ENCODE measurements at regions not wholly inside any gene's neighbourhood (a gene's known extent, or its start where the extent isn't known, plus 50 kb on each side); places are given as distances from the start of the nearest gene placed in this dataset.
"Not testable (repeated sequence)": the region's sequence is repeated elsewhere in the genome, so short reads cannot be mapped to it uniquely, and the experiment has no call there.

DNA sequence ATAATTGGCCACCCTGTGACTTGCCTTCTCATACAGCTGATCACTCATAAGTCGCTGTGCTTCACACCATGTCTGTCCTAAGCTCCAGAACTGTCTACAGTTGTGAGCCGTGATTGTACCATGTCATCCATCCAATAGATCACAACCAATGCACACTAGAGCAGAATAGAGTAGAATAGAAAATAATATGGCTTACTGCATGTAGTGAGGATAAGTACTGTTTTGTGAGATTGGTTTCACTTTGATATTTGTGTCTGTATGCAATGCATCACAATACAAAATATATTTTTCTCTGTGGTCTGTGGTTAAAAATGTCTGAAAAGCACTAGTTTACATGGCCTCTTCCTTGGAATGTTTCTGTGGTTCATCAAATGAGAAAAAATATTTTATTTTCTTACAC, 237.6 kb upstream of the PRKD1 start:
- DNase-seq, result no peak

DNA sequence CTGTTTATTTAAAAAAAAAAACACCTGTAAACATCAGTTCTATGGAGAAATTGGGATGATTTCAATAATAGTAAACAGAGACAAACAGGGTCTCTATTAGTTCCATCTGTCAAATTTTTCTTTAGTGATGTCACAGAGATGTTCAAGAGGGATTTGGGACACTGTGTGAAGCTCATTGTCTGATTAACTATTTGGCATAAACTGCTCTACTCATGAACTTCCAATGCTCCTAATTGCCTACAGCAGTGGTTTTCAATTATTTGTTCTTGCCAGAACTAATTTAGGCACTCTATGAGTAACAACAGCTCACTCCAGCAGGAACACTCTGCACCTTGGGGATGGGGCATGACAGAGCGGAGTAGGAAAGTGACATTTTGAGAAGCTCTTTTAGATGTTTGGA, 250.1 kb upstream of the PRKD1 start:
- no peak for DNase-seq

DNA sequence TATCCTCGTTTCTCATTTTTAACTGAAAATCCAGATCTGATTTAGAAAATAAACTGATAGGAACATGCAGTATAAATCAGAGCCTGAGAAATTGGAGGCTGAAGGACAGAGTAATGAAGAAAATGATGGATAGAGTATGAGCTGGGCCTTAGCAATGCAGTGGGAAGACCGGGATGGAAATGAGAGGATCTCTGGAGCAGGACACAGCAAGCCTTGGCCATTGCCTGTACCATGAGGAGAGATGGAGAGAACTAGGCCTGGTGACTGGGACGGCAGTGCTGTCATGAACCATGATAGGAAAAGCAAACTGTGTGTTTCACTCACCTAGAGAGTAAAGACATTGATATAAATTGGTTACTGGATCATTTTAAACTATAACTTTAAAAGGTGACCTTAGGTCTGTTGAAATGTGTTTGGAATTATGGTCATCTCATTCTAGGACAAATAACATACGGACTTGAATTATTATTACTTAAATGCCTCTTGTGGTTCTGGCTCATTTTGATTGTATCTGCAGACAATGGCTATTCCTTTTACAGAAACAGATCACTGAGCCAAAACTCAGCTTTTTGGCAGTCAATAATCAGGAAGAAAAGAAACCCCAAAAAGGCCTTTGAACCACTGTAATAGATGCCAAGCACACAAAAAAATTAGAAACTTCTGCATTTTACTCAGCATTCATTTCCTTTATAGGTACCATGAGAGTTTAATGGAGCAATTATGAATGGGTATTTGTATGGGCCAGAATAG, 251.9 kb upstream of the PRKD1 start:
- no peak for DNase-seq

DNA sequence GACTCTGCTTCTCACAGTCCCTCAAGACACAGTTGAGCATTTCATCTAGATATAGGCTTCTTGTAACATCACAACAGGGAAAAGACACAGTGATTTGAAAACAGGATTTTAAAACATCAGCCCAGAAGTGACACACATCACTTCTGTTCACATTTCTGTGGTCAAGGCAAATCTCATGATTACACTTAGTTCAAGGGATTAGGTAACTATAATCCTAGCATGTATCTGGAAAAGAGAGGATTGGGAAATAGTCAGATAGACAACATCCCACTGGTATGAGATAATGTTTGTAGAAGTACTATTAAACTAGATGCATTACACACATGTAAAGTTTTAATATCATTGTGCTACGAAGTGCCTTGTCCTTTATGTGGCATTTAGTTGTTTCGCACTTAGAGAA, 252.6 kb upstream of the PRKD1 start:
- no peak for DNase-seq

DNA sequence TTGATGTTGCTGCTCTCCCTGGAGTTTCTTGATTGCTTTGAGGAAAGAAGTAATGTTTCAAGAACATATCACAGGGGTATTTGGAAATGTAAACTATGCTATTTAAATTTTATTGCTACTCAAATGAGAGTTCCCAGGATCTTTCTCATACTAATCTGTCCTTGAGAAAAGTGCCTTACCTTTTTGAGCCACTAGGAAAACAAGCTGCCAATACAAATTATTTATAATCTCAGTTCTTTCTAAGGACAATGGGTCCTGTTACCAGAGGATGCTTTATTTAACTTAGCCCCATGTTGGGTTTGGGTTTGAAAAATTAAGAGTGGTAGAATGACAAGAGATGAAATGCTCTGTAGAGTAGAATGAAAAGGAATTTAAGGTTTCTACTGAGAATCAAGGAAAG, 258.2 kb upstream of the PRKD1 start:
- no peak for DNase-seq

DNA sequence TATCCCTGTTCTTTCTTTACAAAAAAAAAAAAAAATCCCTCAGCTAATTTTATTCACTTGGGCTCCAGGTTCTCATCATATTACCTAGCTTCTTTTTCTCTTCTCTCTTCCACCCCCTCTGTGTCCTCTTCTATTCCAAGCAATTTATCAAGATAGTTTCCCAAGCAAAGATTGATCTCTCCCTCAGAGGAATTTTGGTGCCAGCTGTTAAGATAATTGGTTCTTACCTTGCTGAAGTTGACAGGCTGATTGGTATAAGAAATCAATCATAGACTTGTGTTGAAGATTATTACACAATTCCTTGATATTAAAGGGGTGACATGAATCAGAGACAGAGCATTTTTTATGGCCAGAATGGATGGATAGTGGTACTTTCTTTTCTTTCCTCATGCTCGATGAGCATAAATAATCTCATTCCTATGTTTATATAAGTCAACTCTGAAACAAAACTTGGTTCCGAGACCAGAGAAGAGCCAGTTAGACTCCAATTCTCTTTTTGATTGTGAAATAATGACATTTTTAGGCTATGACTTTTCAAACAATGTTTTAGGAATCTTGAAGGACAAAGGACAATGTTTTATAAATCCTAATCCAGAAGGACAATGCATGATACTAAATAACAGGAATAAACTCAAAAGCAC, 264.1 kb upstream of the PRKD1 start:
- DNase-seq, result no peak

DNA sequence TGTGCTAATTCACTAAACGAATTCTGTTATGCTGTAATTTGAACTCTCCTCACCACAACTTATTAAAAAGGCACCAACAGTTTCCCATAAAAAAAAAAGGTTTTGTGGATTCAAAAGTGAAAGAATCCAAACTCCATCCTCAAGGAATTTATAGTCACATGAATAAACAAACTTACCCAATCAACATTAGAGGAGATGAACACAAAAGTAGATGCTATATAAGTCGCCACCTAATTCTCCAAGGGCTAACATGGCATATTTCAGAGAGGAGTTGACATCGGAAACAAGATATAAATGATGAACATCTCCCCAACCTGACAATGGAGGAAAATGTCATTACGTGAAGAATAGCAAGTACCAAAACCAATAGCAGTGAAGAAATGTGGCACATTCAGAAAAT, 265.5 kb upstream of the PRKD1 start:
- DNase-seq, result no peak

DNA sequence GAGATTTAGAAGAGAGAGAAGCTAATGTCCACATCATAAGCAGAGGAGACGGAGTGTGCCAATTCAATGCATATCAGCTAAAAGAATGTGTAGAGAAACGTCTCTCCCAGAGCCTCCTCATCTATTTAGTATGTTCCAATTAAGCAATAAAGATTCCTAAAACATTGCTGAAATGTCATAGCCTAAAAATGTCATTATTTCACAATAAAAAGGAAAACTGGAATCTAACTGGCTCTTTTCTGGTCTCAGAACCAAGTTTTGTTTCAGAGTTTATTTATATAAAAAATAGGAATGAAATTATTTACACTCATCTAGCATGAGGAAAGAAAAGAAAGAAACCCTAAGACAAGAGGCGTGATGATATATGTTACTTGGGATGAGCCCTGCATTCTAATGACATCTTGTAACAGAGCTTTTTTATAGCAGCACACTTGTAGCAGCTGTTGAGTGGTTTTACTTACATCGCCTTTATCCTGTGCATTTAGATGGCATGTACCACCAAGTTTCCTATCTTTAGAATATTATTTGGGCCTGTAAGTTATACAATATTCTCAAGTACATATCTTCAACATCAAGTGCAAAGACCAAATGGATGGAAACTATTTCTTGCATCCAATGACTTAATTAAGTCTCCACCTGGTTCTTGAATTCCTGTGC, 266.3 kb upstream of the PRKD1 start:
- no peak for DNase-seq

DNA sequence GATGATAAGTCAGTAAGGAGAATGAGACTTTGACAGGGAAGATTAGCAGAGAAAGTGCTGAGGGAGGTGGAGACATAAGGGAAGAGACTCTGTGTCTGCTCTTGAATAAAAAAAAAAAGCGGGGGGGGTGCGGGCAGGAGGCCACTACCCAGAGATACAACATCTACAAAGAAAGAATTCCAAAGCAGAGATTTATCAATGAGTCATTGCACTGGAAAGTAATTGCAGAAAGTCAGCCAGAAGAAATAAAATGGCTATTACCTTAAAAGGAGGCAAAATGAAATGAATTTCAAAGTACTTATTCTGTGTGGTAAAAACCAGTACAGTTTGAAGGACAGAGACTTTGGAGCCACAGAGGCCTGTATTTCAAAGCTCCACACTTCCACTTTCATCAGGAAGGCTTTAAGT, 267.1 kb upstream of the PRKD1 start:
- DNase-seq, result no peak

DNA sequence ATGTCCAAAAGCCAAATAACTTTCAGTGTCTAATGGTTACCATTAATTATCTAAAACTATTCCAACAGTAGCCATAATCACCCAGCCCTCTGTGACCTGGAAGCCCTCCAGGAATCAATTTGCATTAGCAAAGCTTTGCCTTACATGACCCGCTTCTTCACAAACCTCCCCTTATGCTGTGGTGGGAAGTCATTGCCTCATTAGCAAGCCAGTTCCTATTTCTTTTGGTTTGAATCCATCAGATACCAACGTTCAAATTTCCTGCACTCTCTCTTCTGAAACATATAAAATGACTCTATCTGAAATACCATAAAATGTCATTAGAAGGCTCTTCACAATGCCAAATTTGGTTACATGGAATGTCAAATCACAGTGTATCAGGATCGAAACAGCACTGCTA, 268.3 kb upstream of the PRKD1 start:
- DNase-seq, result no peak

DNA sequence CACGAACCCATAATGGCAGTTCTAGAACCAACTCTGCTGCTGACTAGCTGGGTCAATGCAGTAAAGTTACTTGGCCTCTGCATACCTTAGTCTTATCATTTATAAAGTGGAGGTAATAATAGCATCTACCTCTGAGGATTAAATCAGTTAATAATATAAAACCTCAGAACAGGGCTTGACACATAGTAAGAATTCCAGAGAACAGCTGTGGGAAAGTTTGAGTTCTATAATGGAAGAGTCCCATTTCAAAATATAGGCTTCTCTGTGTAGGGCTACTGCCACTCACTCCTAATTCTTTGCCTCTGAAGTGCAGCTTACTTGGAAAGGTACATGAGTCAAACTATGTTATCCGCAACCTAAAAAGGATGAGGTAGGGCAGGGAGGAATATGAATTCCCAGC, 269.2 kb upstream of the PRKD1 start:
- DNase-seq, result no peak

DNA sequence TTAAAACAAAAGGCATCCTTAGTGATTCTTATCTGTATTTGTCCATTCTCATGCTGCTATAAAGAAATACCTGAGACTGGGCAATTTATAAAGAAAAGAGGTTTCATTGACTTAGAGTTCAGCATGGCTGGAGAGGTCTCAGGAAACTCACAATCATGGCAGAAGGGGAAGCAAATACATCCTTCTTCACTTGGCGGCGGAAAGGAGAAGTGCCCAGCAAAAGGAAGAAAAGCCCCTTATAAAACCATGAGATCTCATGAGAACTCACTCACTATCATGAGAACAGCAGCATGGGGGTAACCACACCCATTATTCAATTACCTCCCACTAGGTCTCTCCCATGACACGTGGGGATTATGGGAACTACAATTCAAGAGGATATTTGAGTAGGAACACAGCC, 271.1 kb upstream of the PRKD1 start:
- DNase-seq, result not testable (repeated sequence)

DNA sequence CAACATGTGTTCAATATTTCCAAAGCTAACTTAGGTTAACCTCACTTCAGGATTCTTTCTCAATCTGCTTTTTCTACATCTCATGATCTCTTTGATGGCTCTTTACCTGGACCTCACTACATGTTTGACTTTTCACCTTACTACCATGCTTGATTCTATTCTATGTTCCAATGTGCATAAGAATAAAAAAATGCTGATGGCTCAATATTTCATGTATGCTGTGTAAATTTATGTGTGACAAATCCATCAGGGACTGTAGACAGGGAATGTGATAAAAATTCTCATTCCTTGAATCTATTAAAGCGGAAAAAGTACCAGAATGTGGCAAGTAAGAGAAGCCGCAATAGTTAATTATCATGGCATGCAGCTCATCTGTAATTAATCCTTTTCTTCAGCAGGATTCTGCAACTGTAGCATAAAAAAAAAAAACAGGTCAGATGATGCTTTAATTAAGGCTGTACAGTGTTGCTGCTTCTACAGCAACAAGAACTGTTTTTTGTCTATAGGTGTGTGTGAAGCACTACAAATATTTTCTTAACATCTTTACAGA, 276.9 kb upstream of the PRKD1 start:
- no peak for DNase-seq

DNA sequence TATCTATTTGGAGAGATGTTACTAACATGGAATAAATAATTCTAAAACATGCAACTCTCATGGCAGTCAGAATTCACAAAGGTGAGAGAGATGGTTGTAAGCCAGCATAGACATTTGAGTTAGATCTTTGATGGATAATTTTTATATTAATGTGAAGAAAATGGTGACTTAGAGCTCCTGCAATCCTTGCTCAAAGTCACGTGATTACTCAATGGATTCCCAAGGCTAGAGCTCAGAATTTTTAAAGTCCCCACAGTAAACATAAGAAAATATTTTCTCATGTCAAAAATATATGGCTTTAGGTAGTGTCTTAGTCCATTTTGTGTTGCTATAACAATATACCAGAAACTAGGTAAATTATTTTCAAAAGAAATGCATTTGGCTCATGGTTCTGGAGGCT, 281.5 kb upstream of the PRKD1 start:
- no peak for DNase-seq

DNA sequence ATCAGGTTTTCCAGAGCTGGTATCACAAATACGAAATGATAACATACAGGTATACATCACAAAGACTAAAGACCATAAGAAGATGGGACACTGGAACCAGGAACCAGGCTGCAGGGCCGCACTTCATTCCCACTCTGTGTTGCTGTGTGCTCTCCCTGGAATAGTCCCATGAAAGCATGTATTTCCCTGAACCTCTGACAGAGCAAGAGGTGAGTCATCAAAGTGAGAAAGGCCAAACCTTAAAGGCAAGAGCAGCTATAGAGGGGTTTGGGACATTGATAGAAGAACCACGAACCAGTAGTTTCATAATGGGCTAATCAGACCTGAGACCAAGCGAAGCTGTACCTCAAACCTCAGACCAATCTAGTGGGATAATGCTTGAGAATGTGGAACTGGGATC, 283.0 kb upstream of the PRKD1 start:
- no peak for DNase-seq

DNA sequence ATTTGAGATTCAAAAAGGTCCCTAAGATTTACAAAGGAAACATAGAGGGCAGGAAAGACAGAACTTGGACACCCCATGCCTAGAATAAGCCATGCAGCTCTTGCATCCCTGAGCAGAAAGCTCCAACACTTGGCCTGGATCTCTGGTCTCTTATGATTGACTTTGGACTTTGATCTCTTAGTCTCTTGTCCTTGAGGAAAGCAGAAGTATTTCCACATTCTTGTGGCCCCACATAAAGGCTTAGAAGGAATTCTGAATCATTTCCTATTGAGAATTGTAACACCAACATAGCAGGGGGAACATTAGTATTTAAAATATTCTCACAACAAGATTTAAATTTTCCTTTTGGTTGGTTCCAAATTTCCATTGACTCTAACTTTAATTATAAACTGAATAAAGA, 283.7 kb upstream of the PRKD1 start:
- DNase-seq, result no peak

DNA sequence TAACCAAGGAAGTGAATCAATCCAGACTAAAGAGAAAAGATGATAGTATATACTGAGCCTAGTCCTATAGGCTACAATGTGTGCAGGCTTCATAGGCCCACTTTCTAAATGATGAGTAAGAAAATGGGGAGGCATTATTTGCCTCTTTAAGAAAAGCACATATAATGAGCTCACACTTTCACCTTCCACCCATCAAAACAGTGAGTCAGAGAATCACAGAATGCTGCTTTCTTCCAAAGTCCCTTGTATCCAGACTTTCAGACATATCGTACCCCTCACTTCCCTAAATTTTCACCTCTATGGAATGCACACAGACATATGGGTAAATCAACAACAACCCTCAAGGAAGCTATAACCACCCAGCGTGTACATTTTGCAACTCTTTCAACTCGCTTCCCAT, 286.4 kb upstream of the PRKD1 start:
- DNase-seq, result no peak

DNA sequence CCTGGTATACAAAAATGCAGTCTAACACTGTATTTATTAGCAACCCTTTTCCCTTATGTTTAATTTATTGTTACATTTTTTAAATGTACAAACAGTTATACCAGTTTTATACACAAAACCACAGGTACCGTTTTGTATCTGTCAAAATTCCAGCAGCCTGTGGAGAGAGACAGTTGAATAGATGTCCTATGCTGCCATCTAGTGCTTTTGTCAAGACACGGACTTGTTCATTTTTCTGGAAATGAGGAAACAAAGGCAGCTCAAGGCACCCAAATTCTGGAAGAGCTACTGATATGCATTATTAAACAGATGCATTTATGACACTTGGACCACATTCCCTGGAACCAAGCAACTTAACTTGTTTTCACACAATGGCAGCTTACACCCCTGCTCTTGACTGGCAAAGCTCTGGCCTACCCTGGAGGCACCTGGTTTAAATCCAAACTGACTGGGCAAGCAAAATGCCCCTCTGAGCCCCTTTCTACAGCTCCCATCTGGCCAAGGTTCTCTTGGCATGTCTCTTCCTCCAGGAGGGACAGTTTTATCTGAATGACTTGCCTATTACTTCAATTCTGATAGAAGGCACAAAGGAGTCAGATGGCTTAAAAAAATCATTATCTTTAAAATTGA, 286.9 kb upstream of the PRKD1 start:
- DNase-seq, result no peak

DNA sequence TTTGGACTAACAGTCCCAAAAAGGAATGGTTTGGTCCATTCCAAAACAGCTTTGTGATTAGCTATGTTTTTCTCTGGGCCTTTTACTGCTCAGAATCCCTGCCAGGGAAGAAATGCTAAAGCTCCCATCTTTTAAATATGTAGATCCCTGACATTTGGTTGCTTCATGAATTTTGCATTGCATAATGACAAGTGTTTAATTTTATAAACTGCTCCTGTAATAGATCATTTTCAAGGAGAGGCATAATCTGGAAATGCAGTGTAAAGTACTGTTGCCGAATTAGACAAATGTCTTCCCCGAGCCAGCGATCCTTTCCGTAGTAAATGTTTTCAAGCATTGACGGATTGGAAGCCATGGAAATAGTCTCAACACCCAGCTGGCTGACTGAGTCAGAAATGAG, 291.3 kb upstream of the PRKD1 start:
- DNase-seq, result no peak

DNA sequence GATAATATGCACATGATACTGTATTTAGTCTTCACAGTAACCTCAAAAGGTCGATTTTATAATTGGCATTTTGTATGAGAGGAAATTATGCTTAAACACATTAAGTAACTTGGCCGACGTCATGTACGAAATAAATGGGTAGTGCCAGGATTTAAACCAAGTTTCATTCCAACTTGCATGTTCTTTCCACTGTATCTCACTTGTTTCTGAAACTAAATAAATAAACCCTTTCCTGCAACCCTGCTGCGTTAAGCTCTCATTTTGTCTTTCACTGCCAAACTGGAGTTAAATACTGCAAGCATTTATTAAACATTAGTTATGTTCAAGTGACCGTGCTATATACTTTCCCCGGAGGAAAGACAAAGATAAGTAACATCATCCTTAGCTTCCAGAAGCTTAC, 293.9 kb upstream of the PRKD1 start:
- no peak for DNase-seq

DNA sequence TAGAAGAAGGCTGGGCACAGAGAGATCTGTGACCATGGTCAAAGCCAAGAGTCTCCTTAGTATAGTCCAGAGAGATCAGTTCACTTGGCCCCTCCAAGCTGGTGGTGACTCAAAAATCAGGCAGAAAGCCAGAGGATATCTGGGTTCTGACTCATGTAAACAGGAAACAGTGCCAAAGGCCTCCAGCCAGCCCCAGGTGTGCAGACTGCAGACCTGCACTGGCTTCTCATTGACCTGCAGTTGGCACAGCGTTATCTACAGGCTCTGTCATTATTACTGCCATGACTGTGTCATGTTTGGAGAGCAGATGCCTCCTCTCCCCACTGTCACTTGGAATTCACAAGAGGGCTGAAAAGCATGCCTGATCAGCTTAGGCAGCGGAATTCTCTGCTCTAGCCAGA, 295.7 kb upstream of the PRKD1 start:
- no peak for DNase-seq

DNA sequence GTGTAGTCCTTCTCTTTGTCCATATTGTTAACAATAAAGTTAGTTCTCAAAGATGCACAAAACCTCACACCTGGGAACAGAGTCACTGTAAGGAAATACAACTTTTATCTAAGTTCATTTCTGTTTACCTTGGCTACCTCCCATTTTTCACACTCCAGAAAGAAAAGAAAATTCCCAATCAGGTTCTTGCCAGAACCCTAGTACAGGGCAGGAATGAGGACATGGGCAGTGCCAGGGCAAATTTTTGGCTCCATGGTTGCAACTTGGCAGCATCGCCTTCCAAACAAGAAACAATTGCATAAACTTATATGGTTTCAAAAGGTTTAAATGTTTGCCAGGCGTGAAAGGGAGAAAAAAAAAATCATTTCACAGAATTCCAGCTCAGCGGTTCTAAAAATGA, 296.3 kb upstream of the PRKD1 start:
- DNase-seq, result no peak

DNA sequence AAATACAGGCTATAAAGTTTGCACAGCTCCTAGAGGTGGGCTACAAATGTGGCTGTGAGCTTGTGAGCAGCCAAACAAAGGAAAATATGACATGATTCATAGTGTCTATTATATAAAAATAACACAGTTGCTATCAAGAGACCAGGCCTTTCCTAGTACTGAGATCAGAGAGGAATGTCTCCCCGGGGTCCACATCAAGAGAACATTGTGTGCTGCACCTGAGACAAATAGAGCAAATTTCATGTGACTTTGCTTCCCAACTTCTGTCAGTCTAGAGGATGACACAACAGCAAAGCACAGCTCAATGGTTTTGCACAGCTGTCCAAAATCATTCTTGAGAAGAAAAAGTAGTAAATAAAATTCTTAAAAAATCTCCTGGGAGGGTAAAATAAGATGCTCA, 297.5 kb upstream of the PRKD1 start:
- no peak for DNase-seq

DNA sequence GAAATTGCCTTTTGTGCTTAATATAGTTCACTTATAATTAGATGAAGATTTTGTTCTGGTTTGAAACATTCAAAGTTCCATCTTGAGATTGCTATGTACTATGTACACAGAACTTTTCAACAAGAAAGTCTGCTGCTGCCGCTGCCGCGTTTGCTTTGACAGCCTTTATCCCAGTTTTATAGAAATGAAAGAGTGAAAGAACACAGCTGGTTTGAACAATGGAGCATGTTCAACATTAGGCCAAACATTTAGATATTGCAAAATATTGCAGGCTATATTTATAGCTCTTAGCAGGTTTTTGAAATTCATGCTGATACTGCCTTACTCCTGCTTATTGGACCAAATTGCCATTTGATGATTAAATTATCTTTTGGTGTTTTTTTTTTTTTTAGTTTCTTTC, 299.8 kb upstream of the PRKD1 start:
- no peak for DNase-seq
